DOHH2 (cell line): ENCODE measurements at regions not wholly inside any gene's neighbourhood (a gene's known extent, or its start where the extent isn't known, plus 50 kb on each side); places are given as distances from the start of the nearest gene placed in this dataset.

ENCODE experiments used
- H3F3A ChIP-seq: fragments of 200-600 bp; sonication (generic), shearing (Covaris generic); 2 replicates; pipeline ENCODE4 v1.6.0; 2016; ENCODE audit warnings: antibody characterized with exemption, mild to moderate bottlenecking; ENCODE audit not compliant: control insufficient read depth, insufficient read depth
- H3K27ac ChIP-seq: fragments of 200-600 bp; sonication (generic); 2 replicates; pipeline ENCODE4 v1.5.1; 2014; ENCODE audit warnings: low read depth, mild to moderate bottlenecking, low read length, moderate library complexity
- H3K27me3 ChIP-seq: fragments of 200-600 bp; sonication (generic); 2 replicates; pipeline ENCODE4 v1.6.1; 2014; ENCODE audit warnings: mild to moderate bottlenecking, low read length, mixed read lengths; ENCODE audit not compliant: control insufficient read depth
- H3K36me3 ChIP-seq: fragments of 200-600 bp; sonication (generic); 2 replicates; pipeline ENCODE4 v1.6.1; 2014; ENCODE audit warnings: mild to moderate bottlenecking, low read length, moderate library complexity, mixed read lengths; ENCODE audit not compliant: control insufficient read depth
- H3K4me1 ChIP-seq: fragments of 200-600 bp; sonication (generic); 2 replicates; pipeline ENCODE4 v1.6.1; 2014; ENCODE audit warnings: mild to moderate bottlenecking, low read length, mixed read lengths; ENCODE audit not compliant: control insufficient read depth
- H3K4me2 ChIP-seq: fragments of 200-600 bp; sonication (generic); 2 replicates; pipeline ENCODE4 v1.6.0; 2014; ENCODE audit warnings: mild to moderate bottlenecking, low read length, moderate library complexity
- H3K4me3 ChIP-seq: fragments of 200-600 bp; sonication (generic); 2 replicates; pipeline ENCODE4 v1.5.1; 2014; ENCODE audit warnings: mild to moderate bottlenecking, low read length, mixed read lengths
- H3K79me2 ChIP-seq: fragments of 200-600 bp; sonication (generic); 2 replicates; pipeline ENCODE4 v1.6.1; 2014; ENCODE audit warnings: mild to moderate bottlenecking, low read length, mixed read lengths; ENCODE audit not compliant: control insufficient read depth
- H3K9me2 ChIP-seq: fragments of 200-600 bp; sonication (generic); replicated peaks from 2 replicates; pipeline ENCODE4 v1.6.1; 2014; ENCODE audit warnings: mild to moderate bottlenecking, low read length, mixed read lengths; ENCODE audit not compliant: control insufficient read depth
- H3K9me3 ChIP-seq: fragments of 200-600 bp; sonication (generic); 2 replicates; pipeline ENCODE4 v1.6.1; 2014; ENCODE audit warnings: antibody characterized with exemption, low read length, mixed read lengths; ENCODE audit not compliant: control insufficient read depth, insufficient read depth
- H4K20me1 ChIP-seq: fragments of 200-600 bp; sonication (generic); 2 replicates; pipeline ENCODE4 v1.6.0; 2014; ENCODE audit warnings: low read depth, mild to moderate bottlenecking, antibody characterized with exemption, low read length, moderate library complexity; ENCODE audit not compliant: control insufficient read depth, insufficient read depth
- EZH2phosphoT487 ChIP-seq: fragments of 200-600 bp; sonication (generic); IDR thresholded peaks from 2 replicates; pipeline ENCODE4 v1.6.1; 2017; ENCODE audit warnings: borderline replicate concordance, mild to moderate bottlenecking, antibody characterized with exemption, low read length, moderate library complexity, mixed read lengths
- TF ChIP-seq, protein P1 (sequence below): fragments of 200-600 bp; sonication (generic); IDR thresholded peaks from one replicate; pipeline ENCODE4 v1.5.1; 2014; ENCODE audit warnings: antibody characterized with exemption, mild to moderate bottlenecking, low read depth, low read length; ENCODE audit not compliant: poor library complexity, severe bottlenecking

DNA sequence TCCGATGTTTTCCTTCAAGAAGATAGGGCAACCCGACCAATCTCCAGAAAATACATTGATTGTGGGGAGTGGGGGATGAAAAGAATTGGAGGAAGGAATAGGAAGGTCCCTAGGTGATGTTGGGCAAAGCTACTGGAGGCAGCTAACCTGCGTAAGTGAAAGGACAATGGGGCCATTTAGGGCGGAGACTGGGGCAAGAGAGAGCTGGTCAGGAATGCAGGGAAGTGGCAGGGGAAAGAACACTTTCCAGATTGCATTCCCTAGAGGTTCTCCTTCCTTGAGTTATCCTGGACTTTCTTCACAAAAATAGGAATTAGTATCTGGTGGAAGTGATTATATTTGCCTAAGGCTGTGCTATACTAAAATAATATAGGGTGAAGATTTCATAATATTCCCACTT, 151.8 kb upstream of the HMGA2 start:
- H3K9me2 ChIP-seq = no peaks in the 10 kb centered on the region
- no peaks in the 10 kb centered on the region for H3K9me3 ChIP-seq
- TF ChIP-seq, protein P1, sequence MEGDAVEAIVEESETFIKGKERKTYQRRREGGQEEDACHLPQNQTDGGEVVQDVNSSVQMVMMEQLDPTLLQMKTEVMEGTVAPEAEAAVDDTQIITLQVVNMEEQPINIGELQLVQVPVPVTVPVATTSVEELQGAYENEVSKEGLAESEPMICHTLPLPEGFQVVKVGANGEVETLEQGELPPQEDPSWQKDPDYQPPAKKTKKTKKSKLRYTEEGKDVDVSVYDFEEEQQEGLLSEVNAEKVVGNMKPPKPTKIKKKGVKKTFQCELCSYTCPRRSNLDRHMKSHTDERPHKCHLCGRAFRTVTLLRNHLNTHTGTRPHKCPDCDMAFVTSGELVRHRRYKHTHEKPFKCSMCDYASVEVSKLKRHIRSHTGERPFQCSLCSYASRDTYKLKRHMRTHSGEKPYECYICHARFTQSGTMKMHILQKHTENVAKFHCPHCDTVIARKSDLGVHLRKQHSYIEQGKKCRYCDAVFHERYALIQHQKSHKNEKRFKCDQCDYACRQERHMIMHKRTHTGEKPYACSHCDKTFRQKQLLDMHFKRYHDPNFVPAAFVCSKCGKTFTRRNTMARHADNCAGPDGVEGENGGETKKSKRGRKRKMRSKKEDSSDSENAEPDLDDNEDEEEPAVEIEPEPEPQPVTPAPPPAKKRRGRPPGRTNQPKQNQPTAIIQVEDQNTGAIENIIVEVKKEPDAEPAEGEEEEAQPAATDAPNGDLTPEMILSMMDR = no peak
- TF ChIP-seq EZH2phosphoT487 = no peak
- H3K4me1 ChIP-seq = no peaks in the 10 kb centered on the region
- no peak overlapping the region for H3K4me3 ChIP-seq
- no peaks in the 10 kb centered on the region for H3F3A ChIP-seq
- H3K27ac ChIP-seq = no peak overlapping the region
- no peaks in the 10 kb centered on the region for H3K79me2 ChIP-seq
- H3K27me3 ChIP-seq = peaks cover 3% of the 10 kb centered on the region; the same call in 1 of the 2 replicates
- no peak overlapping the region for H3K4me2 ChIP-seq
- H4K20me1 ChIP-seq = no peaks in the 10 kb centered on the region
- no peaks in the 10 kb centered on the region for H3K36me3 ChIP-seq

DNA sequence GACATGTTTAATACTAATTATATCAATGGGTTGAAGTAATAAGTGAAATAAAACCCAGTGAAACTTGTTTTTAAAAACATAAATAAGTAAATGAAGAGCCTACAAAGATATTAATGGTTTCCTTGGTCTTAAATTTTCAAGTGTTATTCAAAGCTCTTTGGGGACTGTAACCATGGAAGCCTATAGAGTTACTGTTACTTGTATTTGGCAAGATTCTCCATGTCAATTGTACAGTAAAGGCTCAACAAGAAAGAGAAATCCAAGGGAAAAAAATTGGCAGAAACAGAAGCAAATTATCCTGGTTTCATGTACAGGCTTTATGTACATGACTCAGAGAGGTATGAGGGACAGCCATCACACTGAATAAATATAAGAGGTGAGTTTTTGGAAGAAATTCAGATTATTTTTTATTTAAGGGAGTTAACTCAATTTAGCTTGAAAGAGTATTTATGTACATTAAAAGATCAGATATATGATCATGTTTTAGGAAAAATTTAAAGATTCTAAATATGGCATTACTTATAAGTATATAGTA, 151.1 kb upstream of the HMGA2 start:
- Histone ChIP-seq H3K9me3 (no peaks in the 10 kb centered on the region), H3K4me3 (no peak overlapping the region), H3K4me2 (no peak overlapping the region), H3F3A (no peaks in the 10 kb centered on the region), H3K9me2 (no peaks in the 10 kb centered on the region), H3K79me2 (no peaks in the 10 kb centered on the region), H3K27me3 (peaks cover 3% of the 10 kb centered on the region; the same call in 1 of the 2 replicates), H3K27ac (no peak overlapping the region), H3K4me1 (no peaks in the 10 kb centered on the region), H3K36me3 (no peaks in the 10 kb centered on the region), H4K20me1 (no peaks in the 10 kb centered on the region)
- TF ChIP-seq, protein P1 = no peak
- no peak for TF ChIP-seq EZH2phosphoT487

DNA sequence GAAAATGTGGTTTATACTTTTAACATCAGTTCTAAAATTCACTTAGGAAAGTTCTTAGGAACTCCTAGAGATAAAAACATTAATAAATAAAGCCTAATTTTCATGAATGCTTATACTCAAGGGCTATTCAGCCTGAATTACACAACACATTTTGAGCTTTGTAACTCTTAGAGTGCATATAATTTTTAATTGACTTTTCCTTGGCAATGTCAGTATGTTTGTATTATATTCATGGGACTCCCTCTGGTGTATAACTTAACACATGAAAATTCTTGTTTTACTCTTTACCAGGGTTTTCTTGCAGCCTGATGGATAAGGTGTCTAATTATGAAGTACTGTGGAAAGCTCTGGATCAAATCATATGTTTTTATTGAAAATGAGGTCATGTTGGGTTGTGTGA, 150.6 kb upstream of the HMGA2 start:
- H3K9me2 ChIP-seq = no peaks in the 10 kb centered on the region
- no peak for TF ChIP-seq EZH2phosphoT487
- TF ChIP-seq, protein P1 = no peak
- H4K20me1 ChIP-seq = no peaks in the 10 kb centered on the region
- H3K4me1 ChIP-seq = no peaks in the 10 kb centered on the region
- H3K36me3 ChIP-seq = no peaks in the 10 kb centered on the region
- H3F3A ChIP-seq = no peaks in the 10 kb centered on the region
- H3K4me3 ChIP-seq = no peak overlapping the region
- H3K27ac ChIP-seq = no peak overlapping the region
- H3K79me2 ChIP-seq = no peaks in the 10 kb centered on the region
- peaks cover 3% of the 10 kb centered on the region; the same call in 1 of the 2 replicates for H3K27me3 ChIP-seq
- H3K4me2 ChIP-seq = no peak overlapping the region
- no peaks in the 10 kb centered on the region for H3K9me3 ChIP-seq
